HG02678 (cell line): ENCODE measurements at regions not wholly inside any gene's neighbourhood (a gene's known extent, or its start where the extent isn't known, plus 50 kb on each side); places are given as distances from the start of the nearest gene placed in this dataset.
"Not testable (repeated sequence)": the region's sequence is repeated elsewhere in the genome, so short reads cannot be mapped to it uniquely, and the experiment has no call there.

ENCODE experiments used
- ATAC-seq: cut with Tn5 transposase; IDR thresholded peaks from one replicate; pipeline ENCODE4 v1.9.1; 2021; ENCODE audit warnings: mild to moderate bottlenecking, moderate library complexity; ENCODE audit not compliant: unreplicated experiment

GRCh38 chr2:134004467-134004866 is 249.4 kb upstream of the MGAT5 start:
- ATAC-seq, result no peak

GRCh38 chr2:134008837-134009236 is 245.0 kb upstream of the MGAT5 start:
- no peak for ATAC-seq

GRCh38 chr2:134009440-134009839 is 244.4 kb upstream of the MGAT5 start:
- ATAC-seq, result no peak

- not testable (repeated sequence) for ATAC-seq
Measured at GRCh38 chr2:134009906-134010305, 244.0 kb upstream of the MGAT5 start.

- no peak for ATAC-seq
Measured at GRCh38 chr2:134011936-134012586, 241.8 kb upstream of the MGAT5 start.

GRCh38 chr2:134014196-134014960 is 239.5 kb upstream of the MGAT5 start:
- ATAC-seq, result no peak

GRCh38 chr2:134019871-134020270 is 234.0 kb upstream of the MGAT5 start:
- no peak for ATAC-seq

- ATAC-seq, result peak; percentile 37
Measured at GRCh38 chr2:134020608-134021007, 233.3 kb upstream of the MGAT5 start.

- peak; percentile 92 for ATAC-seq
Measured at GRCh38 chr2:134021830-134022524, 231.9 kb upstream of the MGAT5 start.

- no peak for ATAC-seq
Measured at GRCh38 chr2:134023854-134024253, 230.0 kb upstream of the MGAT5 start.

GRCh38 chr2:134027980-134028379 is 225.9 kb upstream of the MGAT5 start:
- no peak for ATAC-seq

- ATAC-seq, result no peak
Measured at GRCh38 chr2:134029418-134029817, 224.5 kb upstream of the MGAT5 start.

GRCh38 chr2:134031539-134031938 is 222.3 kb upstream of the MGAT5 start:
- ATAC-seq, result no peak

- no peak for ATAC-seq
Measured at GRCh38 chr2:134035605-134036370, 218.1 kb upstream of the MGAT5 start.

GRCh38 chr2:134039912-134040581 is 213.8 kb upstream of the MGAT5 start:
- peak; percentile 72 for ATAC-seq

- not testable (repeated sequence) for ATAC-seq
Measured at GRCh38 chr2:134040626-134041172, 213.2 kb upstream of the MGAT5 start.

GRCh38 chr2:134041877-134042276 is 212.0 kb upstream of the MGAT5 start:
- ATAC-seq, result no peak

GRCh38 chr2:134043028-134043427 is 210.8 kb upstream of the MGAT5 start:
- ATAC-seq, result not testable (repeated sequence)

GRCh38 chr2:134052173-134052572 is 201.7 kb upstream of the MGAT5 start:
- no peak for ATAC-seq

GRCh38 chr2:134056173-134056572 is 197.7 kb upstream of the MGAT5 start:
- ATAC-seq, result no peak
